HFFc6 (cell line): ENCODE measurements at regions not wholly inside any gene's neighbourhood (a gene's known extent, or its start where the extent isn't known, plus 50 kb on each side); places are given as distances from the start of the nearest gene placed in this dataset.

ENCODE experiments used
- DNase-seq: peaks from one replicate; pipeline ENCODE4 v3.0.0-alpha.2; 2018
- H3K27ac Mint-ChIP-seq: 2 replicates; pipeline ENCODE4 v1.8.0; 2020; ENCODE audit warnings: mild to moderate bottlenecking, mixed read lengths
- H3K27me3 Mint-ChIP-seq: 2 replicates; pipeline ENCODE4 v1.8.0; 2021; ENCODE audit warnings: mild to moderate bottlenecking, moderate library complexity, mixed read lengths; ENCODE audit not compliant: insufficient read depth
- H3K36me3 Mint-ChIP-seq: 2 replicates; pipeline ENCODE4 v1.8.0; 2021; ENCODE audit warnings: low read depth, mixed read lengths
- H3K4me1 Mint-ChIP-seq: 2 replicates; pipeline ENCODE4 v1.8.0; 2020; ENCODE audit warnings: low read depth, mixed read lengths
- H3K4me3 Mint-ChIP-seq: 2 replicates; pipeline ENCODE4 v1.8.0; 2020; ENCODE audit warnings: mild to moderate bottlenecking, moderate library complexity, mixed read lengths
- H3K9me3 Mint-ChIP-seq: 2 replicates; pipeline ENCODE4 v1.8.0; 2020; ENCODE audit warnings: mild to moderate bottlenecking, mixed read lengths
- CTCF ChIP-seq: fragments of 200-600 bp; sonication (generic); IDR thresholded peaks from 2 replicates; pipeline ENCODE4 v1.5.0; 2021; ENCODE audit warnings: antibody characterized with exemption, mild to moderate bottlenecking

GRCh38 chr6:87945181-87945580 is 102.5 kb upstream of the SPACA1 start:
- H3K27me3 Mint-ChIP-seq: peaks cover 9% of the 10 kb centered on the region
- peaks cover 18% of the 10 kb centered on the region for H3K4me1 Mint-ChIP-seq
- no peaks in the 10 kb centered on the region for H3K9me3 Mint-ChIP-seq
- H3K4me3 Mint-ChIP-seq: no peak overlapping the region
- DNase-seq: no peak
- H3K27ac Mint-ChIP-seq: no peak overlapping the region
- no peaks in the 10 kb centered on the region for H3K36me3 Mint-ChIP-seq
- no peak for TF ChIP-seq CTCF

DNA sequence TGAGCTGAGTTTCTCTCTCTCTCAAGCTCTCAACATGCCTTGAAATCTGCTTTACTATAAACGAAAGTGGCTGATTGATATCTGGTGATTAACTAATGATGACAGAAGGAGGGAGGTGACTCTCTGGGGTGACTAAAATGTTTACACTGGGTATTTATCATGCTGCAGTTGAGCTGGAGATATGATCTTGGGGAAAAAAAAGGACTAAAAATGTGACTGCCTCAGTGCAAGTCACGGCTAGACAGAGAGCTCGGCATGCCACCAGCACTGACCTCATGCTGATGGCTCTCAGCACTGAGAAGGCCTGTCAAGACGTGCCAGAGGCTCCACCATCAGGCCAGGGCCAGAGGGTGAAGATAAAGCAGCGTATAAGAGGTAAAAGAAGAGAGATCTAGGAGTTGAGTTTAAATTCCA is 103.1 kb upstream of the SPACA1 start:
- TF ChIP-seq CTCF: peak; percentile 29; the same call in 1 of the 2 replicates
- Mint-ChIP-seq H3K4me1 (peaks cover 18% of the 10 kb centered on the region), H3K27me3 (peaks cover 9% of the 10 kb centered on the region), H3K36me3 (no peaks in the 10 kb centered on the region), H3K27ac (peak overlapping the region; percentile 6), H3K9me3 (no peaks in the 10 kb centered on the region), H3K4me3 (peak overlapping the region; percentile 32; the same call in 1 of the 2 replicates)
- DNase-seq: peak; percentile 79

GRCh38 chr6:87943191-87943590 is 104.5 kb upstream of the SPACA1 start:
- H3K27me3 Mint-ChIP-seq: peaks cover 9% of the 10 kb centered on the region
- no peak overlapping the region for H3K27ac Mint-ChIP-seq
- no peaks in the 10 kb centered on the region for H3K9me3 Mint-ChIP-seq
- H3K36me3 Mint-ChIP-seq: no peaks in the 10 kb centered on the region
- TF ChIP-seq CTCF: no peak
- peaks cover 18% of the 10 kb centered on the region for H3K4me1 Mint-ChIP-seq
- no peak overlapping the region for H3K4me3 Mint-ChIP-seq
- no peak for DNase-seq

- Mint-ChIP-seq H3K4me3 (no peak overlapping the region), H3K27me3 (peaks cover 7% of the 10 kb centered on the region), H3K36me3 (no peaks in the 10 kb centered on the region), H3K4me1 (peaks cover 18% of the 10 kb centered on the region), H3K27ac (no peak overlapping the region), H3K9me3 (no peaks in the 10 kb centered on the region)
- no peak for TF ChIP-seq CTCF
- no peak for DNase-seq
Observed at GRCh38 chr6:87941556-87942358, 105.9 kb upstream of the SPACA1 start.

DNA sequence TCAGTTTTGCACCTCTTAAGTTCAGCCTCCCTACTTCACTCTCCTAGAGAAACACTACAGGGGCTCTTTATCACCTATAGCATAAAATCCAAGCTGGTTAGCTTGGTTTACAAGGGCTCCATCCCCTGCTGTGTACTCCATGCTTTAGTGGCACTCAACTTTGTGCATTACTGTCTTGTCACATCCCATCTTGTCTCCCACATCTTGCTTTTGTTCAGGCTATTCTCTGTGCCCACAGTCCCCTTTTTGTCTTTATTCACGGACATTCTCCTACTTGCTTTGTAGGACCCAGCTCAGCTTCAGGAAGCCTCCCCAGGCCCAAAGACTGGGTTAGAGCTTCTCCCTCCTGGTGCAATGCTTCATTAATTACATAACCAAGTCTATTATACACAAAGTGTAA is 107.9 kb upstream of the SPACA1 start:
- Mint-ChIP-seq H3K4me3 (no peak overlapping the region), H3K27me3 (peaks cover 12% of the 10 kb centered on the region), H3K36me3 (no peaks in the 10 kb centered on the region), H3K27ac (no peak overlapping the region), H3K4me1 (peaks cover 13% of the 10 kb centered on the region), H3K9me3 (no peaks in the 10 kb centered on the region)
- DNase-seq: no peak
- no peak for TF ChIP-seq CTCF
